Fibroblast of pulmonary artery (primary cell): ENCODE measurements at regions not wholly inside any gene's neighbourhood (a gene's known extent, or its start where the extent isn't known, plus 50 kb on each side); places are given as distances from the start of the nearest gene placed in this dataset.

ENCODE experiments used
- DNase-seq: peaks from one replicate; pipeline ENCODE4 v3.0.0-alpha.2; 2010; ENCODE audit warnings: low read depth
- H3K4me3 ChIP-seq: replicated peaks from 2 replicates; pipeline ENCODE4 v1.5.1; 2011; ENCODE audit warnings: low read depth, mild to moderate bottlenecking, control low read depth, low read length, moderate library complexity
- CTCF ChIP-seq: IDR thresholded peaks from 2 replicates; pipeline ENCODE4 v1.5.1; 2011; ENCODE audit warnings: mild to moderate bottlenecking, control low read depth, low read length, inconsistent platforms; ENCODE audit errors: missing control alignments

GRCh38 chr2:173654896-173655265, 300.2 kb downstream of the CDCA7 start:
- no peak overlapping the region for H3K4me3 ChIP-seq
- no peak for DNase-seq
- TF ChIP-seq CTCF: no peak

GRCh38 chr2:173656086-173656485, 301.4 kb downstream of the CDCA7 start:
- TF ChIP-seq CTCF: no peak
- peak; percentile 59 for DNase-seq
- no peak overlapping the region for H3K4me3 ChIP-seq

- no peak for TF ChIP-seq CTCF
- peak; percentile 94 for DNase-seq
- no peak overlapping the region for H3K4me3 ChIP-seq
These were observed 303.5 kb downstream of the CDCA7 start for GRCh38 chr2:173657996-173658717.

GRCh38 chr2:173658946-173659371, 304.3 kb downstream of the CDCA7 start:
- no peak overlapping the region for H3K4me3 ChIP-seq
- peak; percentile 18 for DNase-seq
- no peak for TF ChIP-seq CTCF

- no peak for TF ChIP-seq CTCF
- no peak overlapping the region for H3K4me3 ChIP-seq
- no peak for DNase-seq
These were observed 304.8 kb downstream of the CDCA7 start for GRCh38 chr2:173659509-173659908.

GRCh38 chr2:173661586-173661985, 303.6 kb downstream of the SP3 start:
- no peak for DNase-seq
- no peak for TF ChIP-seq CTCF
- no peak overlapping the region for H3K4me3 ChIP-seq

GRCh38 chr2:173663353-173663752, 301.8 kb downstream of the SP3 start:
- H3K4me3 ChIP-seq: no peak overlapping the region
- no peak for TF ChIP-seq CTCF
- no peak for DNase-seq
